ENCODE measurements at regions not wholly inside any gene's neighbourhood (a gene's known extent, or its start where the extent isn't known, plus 50 kb on each side); places are given as distances from the start of the nearest gene placed in this dataset.

GRCh38 chr18:32840962-32841361 lies 68.1 kb upstream of the KLHL14 start:
- no peaks in the 10 kb centered on the region for H3K9me3 ChIP-seq (ENCODE audit: control insufficient read depth, insufficient read depth, low read length)
- no peak for TF ChIP-seq CTCF (IDR thresholded peaks at IDR 0.05)
- 33% methylated on average over 1 of the region's 1 CpG for WGBS (ENCODE audit: insufficient coverage)
- H3K4me1 ChIP-seq (ENCODE audit: control insufficient read depth, insufficient read depth, low read length) = no peaks in the 10 kb centered on the region
- peaks cover 0 to 3% of the 10 kb centered on the region in 2 donors for H3K27me3 Mint-ChIP-seq (ENCODE audit: low read depth in 2 of 2)
- H3K36me3 ChIP-seq (ENCODE audit: control insufficient read depth, insufficient read depth, low read length) = no peaks in the 10 kb centered on the region
- H3K9me3 Mint-ChIP-seq = peaks cover 4 to 6% of the 10 kb centered on the region in 2 donors
- H3K27me3 ChIP-seq (ENCODE audit: control insufficient read depth, insufficient read depth, low read length) = no peaks in the 10 kb centered on the region
- DNase-seq = no peak
- H3K4me1 Mint-ChIP-seq = no peaks in the 10 kb centered on the region
- intact Hi-C loops (cut with micrococcal nuclease) = no loop called here
- no peak for ATAC-seq
- no peak overlapping the region for H3K4me3 ChIP-seq (ENCODE audit: low read length)
- no peak overlapping the region for H3K4me3 Mint-ChIP-seq
- no peaks in the 10 kb centered on the region for H3K36me3 Mint-ChIP-seq
- no peak overlapping the region for H3K27ac Mint-ChIP-seq
- no peak overlapping the region for H3K27ac ChIP-seq (ENCODE audit: low read length)

GRCh38 chr18:32835951-32836350 lies 63.1 kb upstream of the KLHL14 start:
- intact Hi-C loops (cut with micrococcal nuclease) = no loop called here
- no peaks in the 10 kb centered on the region for H3K4me1 ChIP-seq (ENCODE audit: control insufficient read depth, insufficient read depth, low read length)
- no peaks in the 10 kb centered on the region for H3K9me3 ChIP-seq (ENCODE audit: control insufficient read depth, insufficient read depth, low read length)
- no peak for DNase-seq
- Mint-ChIP-seq H3K27me3 (ENCODE audit: low read depth in 2 of 2) (peaks cover 0 to 3% of the 10 kb centered on the region in 2 donors), H3K9me3 (peaks cover 11 to 12% of the 10 kb centered on the region in 2 donors), H3K27ac (no peak overlapping the region), H3K4me3 (no peak overlapping the region), H3K4me1 (no peaks in the 10 kb centered on the region), H3K36me3 (no peaks in the 10 kb centered on the region)
- H3K27me3 ChIP-seq (ENCODE audit: control insufficient read depth, insufficient read depth, low read length) = no peaks in the 10 kb centered on the region
- H3K36me3 ChIP-seq (ENCODE audit: control insufficient read depth, insufficient read depth, low read length) = no peaks in the 10 kb centered on the region
- no peak for ATAC-seq
- H3K27ac ChIP-seq (ENCODE audit: low read length) = no peak overlapping the region
- no peak overlapping the region for H3K4me3 ChIP-seq (ENCODE audit: low read length)
- no peak for TF ChIP-seq CTCF (IDR thresholded peaks at IDR 0.05)

- intact Hi-C loops (cut with micrococcal nuclease) = no loop called here
- no peaks in the 10 kb centered on the region for H3K27me3 ChIP-seq (ENCODE audit: control insufficient read depth, insufficient read depth, low read length)
- Mint-ChIP-seq H3K36me3 (no peaks in the 10 kb centered on the region), H3K4me1 (no peaks in the 10 kb centered on the region), H3K4me3 (no peak overlapping the region), H3K9me3 (peaks cover 12 to 14% of the 10 kb centered on the region in 2 donors), H3K27ac (no peak overlapping the region), H3K27me3 (ENCODE audit: low read depth in 2 of 2) (no peaks in the 10 kb centered on the region)
- no peak overlapping the region for H3K4me3 ChIP-seq (ENCODE audit: low read length)
- no peaks in the 10 kb centered on the region for H3K36me3 ChIP-seq (ENCODE audit: control insufficient read depth, insufficient read depth, low read length)
- DNase-seq = no peak
- no peaks in the 10 kb centered on the region for H3K4me1 ChIP-seq (ENCODE audit: control insufficient read depth, insufficient read depth, low read length)
- no peaks in the 10 kb centered on the region for H3K9me3 ChIP-seq (ENCODE audit: control insufficient read depth, insufficient read depth, low read length)
- no peak for TF ChIP-seq CTCF (IDR thresholded peaks at IDR 0.05)
- ATAC-seq = no peak
- 81% methylated on average over 4 of the region's 4 CpGs for WGBS (ENCODE audit: insufficient coverage)
- no peak overlapping the region for H3K27ac ChIP-seq (ENCODE audit: low read length)
Observed at GRCh38 chr18:32831781-32832180, 59.0 kb upstream of the KLHL14 start.

- H3K27ac ChIP-seq (ENCODE audit: low read length) = no peak overlapping the region
- no peaks in the 10 kb centered on the region for H3K4me1 ChIP-seq (ENCODE audit: control insufficient read depth, insufficient read depth, low read length)
- no peak for ATAC-seq
- intact Hi-C loops (cut with micrococcal nuclease) = no loop called here
- no peak for TF ChIP-seq CTCF (IDR thresholded peaks at IDR 0.05)
- no peak overlapping the region for H3K27ac Mint-ChIP-seq
- no peak overlapping the region for H3K4me3 Mint-ChIP-seq
- peaks cover 3 to 5% of the 10 kb centered on the region in 2 donors for H3K9me3 Mint-ChIP-seq
- no peaks in the 10 kb centered on the region for H3K9me3 ChIP-seq (ENCODE audit: control insufficient read depth, insufficient read depth, low read length)
- H3K27me3 ChIP-seq (ENCODE audit: control insufficient read depth, insufficient read depth, low read length) = no peaks in the 10 kb centered on the region
- WGBS (ENCODE audit: insufficient coverage) = 77% methylated on average over 5 of the region's 6 CpGs
- H3K27me3 Mint-ChIP-seq (ENCODE audit: low read depth in 2 of 2) = no peaks in the 10 kb centered on the region
- H3K36me3 Mint-ChIP-seq = no peaks in the 10 kb centered on the region
- no peaks in the 10 kb centered on the region for H3K4me1 Mint-ChIP-seq
- DNase-seq = no peak
- H3K36me3 ChIP-seq (ENCODE audit: control insufficient read depth, insufficient read depth, low read length) = no peaks in the 10 kb centered on the region
- no peak overlapping the region for H3K4me3 ChIP-seq (ENCODE audit: low read length)
Observed at GRCh38 chr18:32823226-32823625, 50.4 kb upstream of the KLHL14 start.
